Frontal cortex (tissue), 3 donors: ENCODE measurements at regions not wholly inside any gene's neighbourhood (a gene's known extent, or its start where the extent isn't known, plus 50 kb on each side); places are given as distances from the start of the nearest gene placed in this dataset.

Experiments used
- DNase-seq, 2 donors: peaks; one replicate each; pipeline ENCODE4 v3.0.0; 2012; ENCODE audit warnings: low spot score in 2 of 2
- FAIRE-seq: peaks from 2 replicates; lab custom pipeline; 2012; peaks lifted over from hg19 to GRCh38; lab: Jason Lieb, UNC
- donor health status: control.
- donor health status: control.
- donor health status: control.

- no peak for DNase-seq
Measured at GRCh38 chr9:73719660-73720059, 568.0 kb downstream of the ANXA1 start.

GRCh38 chr9:73720601-73721000 lies 568.9 kb downstream of the ANXA1 start:
- no peak for FAIRE-seq
- DNase-seq = no peak

More at GRCh38 chr9:73719660-73720059, 568.0 kb downstream of the ANXA1 start:
- FAIRE-seq = no peak

DNA sequence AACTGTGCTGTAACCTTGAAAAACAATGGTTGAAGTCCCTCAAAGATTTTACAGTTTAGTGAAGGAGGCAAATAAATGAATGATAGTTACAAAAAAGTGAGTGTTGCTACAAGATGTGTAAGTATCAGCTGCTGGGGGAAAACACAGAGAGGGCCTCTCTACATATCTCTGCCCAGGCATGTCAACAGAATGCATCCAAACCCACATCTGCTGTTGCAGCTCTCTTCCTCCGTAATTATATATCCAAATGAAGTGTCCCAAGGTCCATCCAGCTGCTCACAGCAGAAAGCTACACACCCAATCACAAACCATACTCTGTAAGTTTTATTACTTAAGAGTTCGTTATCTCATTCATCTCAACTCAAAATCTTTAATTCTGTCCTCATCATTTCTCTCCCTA lies 584.6 kb downstream of the ANXA1 start:
- DNase-seq (no peak), FAIRE-seq (no peak)

DNA sequence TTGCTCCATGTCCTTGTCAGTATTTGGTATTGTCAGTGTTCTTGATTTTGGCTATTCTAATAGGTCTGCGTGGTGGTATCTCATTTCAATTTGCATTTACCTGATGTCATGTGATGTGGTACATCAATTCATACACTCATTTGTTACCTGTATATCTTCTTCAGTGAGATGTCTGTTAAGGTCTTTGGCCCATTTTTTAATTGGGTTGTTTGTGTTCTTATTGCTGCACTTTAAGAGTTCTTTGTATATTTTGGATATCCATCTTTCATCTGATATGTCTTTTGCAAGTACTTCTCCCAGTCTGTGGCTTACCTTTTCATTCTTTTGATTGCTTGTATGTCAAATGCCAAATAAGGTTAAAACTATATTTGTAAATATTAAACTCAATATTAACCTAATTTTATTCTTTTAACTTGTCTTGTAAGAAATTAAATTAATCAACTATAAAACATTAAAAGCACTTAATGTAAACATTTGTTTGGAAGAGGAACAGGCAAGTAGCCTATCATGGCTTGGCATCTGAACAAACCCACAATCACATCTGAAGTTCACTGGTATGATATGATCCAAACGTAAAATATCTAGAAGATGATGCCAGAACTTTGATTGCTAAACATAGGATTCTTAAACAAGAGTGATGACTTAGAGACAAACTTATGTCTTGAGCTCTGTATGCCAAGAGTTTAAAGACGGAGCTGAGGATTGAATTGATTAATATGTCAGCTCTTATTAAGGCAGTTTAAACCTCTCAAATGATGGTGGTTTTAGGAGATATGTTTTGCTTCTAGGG lies 587.3 kb downstream of the ANXA1 start:
- DNase-seq (no peak), FAIRE-seq (no peak)

- no peak for DNase-seq
- FAIRE-seq = no peak
Measured at GRCh38 chr9:73741316-73741715, 589.7 kb downstream of the ANXA1 start.

DNA sequence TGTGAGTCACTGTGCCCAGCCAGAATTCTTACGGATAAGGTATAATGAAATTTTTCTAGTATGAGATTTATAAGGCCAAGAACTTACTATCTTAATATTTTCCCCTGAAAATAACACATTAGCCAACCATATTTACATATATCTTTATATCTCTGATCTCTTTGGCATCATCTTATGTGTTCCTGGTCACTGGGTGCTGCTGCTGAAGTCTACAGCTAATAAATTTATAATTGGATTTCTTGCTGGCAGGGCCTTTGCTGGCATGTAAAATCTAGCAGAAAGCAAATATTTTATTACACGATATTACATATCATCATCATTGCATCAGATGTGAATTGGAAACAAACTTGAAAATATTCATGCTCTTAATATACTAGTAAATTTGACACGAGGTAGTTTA lies 590.7 kb downstream of the ANXA1 start:
- FAIRE-seq = no peak
- DNase-seq = no peak

DNA sequence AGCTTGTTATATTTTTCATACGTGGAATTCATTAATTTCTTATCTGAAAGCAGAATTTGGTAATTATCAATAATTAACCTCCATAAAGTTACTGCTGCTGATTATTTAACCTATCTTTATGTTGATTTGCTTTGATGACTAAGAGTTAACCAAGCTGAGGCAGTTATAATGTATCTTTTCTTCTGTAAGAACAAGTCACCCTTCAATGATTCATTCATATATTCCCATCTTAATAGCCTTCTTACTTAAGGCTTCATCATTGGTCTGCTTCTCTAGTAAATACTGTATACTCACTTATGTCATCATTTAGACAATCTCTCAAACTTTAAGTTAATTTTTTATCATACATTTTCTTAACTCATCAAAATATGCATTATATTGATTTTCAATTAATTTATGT lies 592.2 kb downstream of the ANXA1 start:
- DNase-seq (no peak), FAIRE-seq (no peak)

GRCh38 chr9:73745598-73745997 lies 593.9 kb downstream of the ANXA1 start:
- FAIRE-seq (no peak), DNase-seq (no peak)

DNA sequence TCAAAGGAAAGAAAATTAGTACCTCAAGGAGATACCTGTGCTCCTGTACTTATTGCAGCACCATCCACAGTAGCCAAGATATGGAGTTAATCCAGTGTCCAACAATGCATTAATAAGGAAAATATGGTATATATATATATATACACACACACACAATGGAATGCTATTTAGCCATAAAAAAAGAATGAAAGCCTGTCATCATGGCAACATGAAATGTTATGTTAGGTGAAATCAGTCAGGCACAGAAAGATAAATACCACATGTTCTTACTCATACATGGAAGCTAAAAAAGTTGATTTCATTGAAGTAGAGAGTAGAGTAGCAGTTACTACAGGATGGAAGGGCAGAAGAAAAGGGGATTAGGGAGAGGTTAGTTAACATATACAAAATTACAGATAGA lies 601.5 kb downstream of the ANXA1 start:
- DNase-seq (no peak), FAIRE-seq (no peak)

DNA sequence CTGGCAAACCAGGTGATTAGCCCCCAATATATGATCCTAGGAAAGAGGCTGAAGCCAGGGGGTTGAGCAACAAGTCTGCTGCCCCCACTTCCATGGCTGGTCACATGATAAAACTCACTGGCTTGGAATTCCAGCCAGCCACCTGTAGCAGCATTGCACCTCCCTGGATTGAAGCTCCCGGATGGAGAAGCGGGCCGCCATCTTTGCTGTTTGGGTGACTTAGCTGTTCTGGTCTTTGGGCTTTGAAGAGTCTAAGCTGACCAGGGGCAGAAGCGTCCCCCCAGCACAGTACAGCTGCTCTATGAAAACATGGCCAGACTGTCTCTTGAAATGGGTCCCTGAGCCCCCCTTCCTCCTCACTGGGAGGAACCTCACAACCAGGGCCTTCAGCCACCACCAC lies 610.2 kb downstream of the ANXA1 start:
- DNase-seq = no peak
- no peak for FAIRE-seq

- DNase-seq = no peak
- no peak for FAIRE-seq
Measured at GRCh38 chr9:73773896-73774295, 622.2 kb downstream of the ANXA1 start.

- FAIRE-seq (no peak), DNase-seq (no peak)
Measured at GRCh38 chr9:73775757-73776156, 624.1 kb downstream of the ANXA1 start.

DNA sequence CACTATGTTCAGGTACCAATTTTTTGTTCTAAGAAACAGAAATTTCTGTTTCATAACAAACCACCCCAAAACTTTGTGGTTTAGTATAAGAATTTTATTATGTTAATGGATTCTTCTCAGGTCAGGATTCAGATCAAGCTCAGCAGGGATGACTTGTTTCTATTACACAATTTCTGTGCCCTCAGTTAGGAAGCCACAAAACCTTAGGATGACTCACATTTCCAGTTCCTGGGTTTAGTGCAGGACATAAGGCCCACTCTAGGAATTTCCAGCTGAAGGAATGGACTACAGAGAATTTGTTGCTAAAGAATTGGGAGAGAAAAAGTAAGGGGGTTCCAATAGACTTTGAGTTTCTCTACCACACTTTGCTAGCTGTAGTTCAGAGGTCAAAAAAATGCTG lies 629.3 kb downstream of the ANXA1 start:
- FAIRE-seq = no peak
- no peak for DNase-seq

- FAIRE-seq (no peak), DNase-seq (no peak)
Measured at GRCh38 chr9:73782166-73782565, 630.5 kb downstream of the ANXA1 start.

- DNase-seq (no peak), FAIRE-seq (no peak)
Measured at GRCh38 chr9:73799446-73799845, 647.8 kb downstream of the ANXA1 start.

DNA sequence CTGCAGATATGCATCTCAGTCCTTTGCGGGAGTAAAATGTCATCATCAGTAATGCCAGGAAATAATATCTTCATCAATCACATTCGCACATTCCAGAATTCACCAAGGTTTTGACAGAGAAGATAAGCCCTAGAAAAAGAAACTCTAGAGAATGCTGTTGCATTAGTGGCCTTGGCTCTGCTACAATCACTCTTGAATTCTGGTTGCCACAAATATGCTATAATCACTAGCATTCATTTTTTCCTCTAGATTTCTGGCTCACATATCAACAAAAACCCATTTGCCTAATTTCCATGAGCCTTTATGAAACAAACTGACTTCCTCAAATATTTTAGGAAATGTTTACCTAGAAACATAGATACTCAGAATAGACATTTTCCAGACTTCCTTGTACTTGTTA lies 653.4 kb downstream of the ANXA1 start:
- DNase-seq (no peak), FAIRE-seq (no peak)

DNA sequence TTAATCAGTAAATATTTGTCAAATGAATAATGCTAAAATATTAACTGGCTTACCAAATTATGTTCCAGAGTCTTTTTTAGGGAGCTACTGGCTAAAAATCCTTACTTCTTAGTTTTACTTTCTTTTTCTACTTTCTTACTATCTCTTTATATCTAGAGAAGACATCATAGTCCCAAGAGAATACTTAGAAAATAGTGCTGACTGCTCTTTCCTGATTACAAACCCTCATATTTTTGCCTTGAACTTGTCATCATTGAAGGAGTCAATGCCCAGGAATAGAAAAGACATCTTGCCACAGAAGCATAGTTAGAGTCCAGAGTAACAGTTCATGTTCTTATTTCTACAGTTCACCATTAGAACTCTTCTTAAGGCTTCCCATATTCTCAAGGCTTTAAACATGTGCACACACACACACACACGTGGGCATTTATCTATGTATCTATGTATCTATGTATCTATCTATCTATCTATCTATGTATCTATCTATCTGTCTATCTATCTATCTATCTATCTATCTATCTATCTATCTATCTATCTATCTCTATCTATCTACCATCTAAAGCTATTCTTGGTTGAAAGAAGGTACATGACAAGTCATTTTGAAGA lies 654.3 kb downstream of the ANXA1 start:
- DNase-seq (no peak), FAIRE-seq (no peak)

GRCh38 chr9:73806876-73807275 lies 655.2 kb downstream of the ANXA1 start:
- no peak for DNase-seq
- no peak for FAIRE-seq

GRCh38 chr9:73807952-73808351 lies 656.3 kb downstream of the ANXA1 start:
- FAIRE-seq (no peak), DNase-seq (no peak)

DNA sequence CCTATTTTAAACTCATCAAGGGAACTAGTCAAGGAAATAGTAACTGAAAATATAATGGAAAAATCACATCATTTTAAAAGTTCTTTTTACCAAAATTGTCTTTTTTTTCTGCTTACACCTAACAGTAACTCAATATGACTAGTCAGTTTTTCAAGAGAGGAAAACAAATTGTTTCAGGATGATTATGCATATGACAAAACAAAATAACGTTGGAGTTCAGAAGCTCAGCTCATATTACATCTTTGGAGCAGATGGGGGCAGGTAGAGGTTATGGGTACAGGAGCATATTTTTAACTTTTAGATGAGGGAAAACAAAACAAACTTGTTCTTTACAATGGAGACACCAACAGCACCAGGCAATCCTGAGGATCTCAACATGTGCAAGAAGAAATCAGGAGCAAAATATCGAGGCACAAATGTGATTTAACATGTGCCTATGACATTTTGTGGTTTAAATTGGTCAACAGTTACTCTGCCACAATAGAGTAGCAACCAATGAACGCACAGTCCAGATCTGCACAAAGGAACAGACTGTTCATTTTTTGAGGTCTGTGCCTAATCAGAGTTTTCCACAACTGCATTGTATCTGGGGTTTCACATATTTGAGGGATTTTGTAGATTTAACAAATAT lies 659.0 kb downstream of the ANXA1 start:
- no peak for DNase-seq
- no peak for FAIRE-seq

DNA sequence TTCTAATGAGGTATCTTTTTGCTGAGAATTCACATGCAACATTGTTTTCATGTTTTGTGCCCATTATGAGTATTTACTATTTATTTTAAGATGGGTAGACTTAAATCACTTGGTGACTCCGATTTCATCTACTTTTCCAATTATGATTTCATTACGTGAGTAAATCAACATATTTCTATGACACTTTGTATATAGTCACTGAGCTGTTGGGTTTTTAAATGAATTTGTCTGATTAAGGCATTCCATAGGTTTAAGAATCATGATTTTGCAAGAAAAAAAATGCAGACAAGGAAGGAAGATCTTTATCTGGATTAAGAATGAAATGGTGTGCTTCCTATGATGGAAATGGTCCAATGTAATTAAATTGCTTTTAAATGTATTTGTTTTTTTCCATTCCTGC lies 661.9 kb downstream of the ANXA1 start:
- FAIRE-seq (no peak), DNase-seq (no peak)
